Heart right ventricle (tissue), 16 donors: ENCODE measurements at regions not wholly inside any gene's neighbourhood (a gene's known extent, or its start where the extent isn't known, plus 50 kb on each side); places are given as distances from the start of the nearest gene placed in this dataset.
A peak's percentile ranks its signal among the peaks of the same experiment; 100 is the strongest.

ENCODE experiments used
- ATAC-seq, 8 donors: fragments of 200-7000 bp; cut with Tn5 transposase; one replicate each; pipeline ENCODE4 v1.9.1; 2020; ENCODE audit warnings: mild to moderate bottlenecking in 8 of 8, moderate library complexity in 8 of 8, moderate number of reproducible peaks in 1 of 8
- DNase-seq, 2 donors: peaks; one replicate each; pipeline ENCODE4 v3.0.0-alpha.2; 2020
- H3K27ac ChIP-seq, 10 donors: fragments of 200-600 bp; sonication (generic) in 2 of 10; one replicate each; pipeline versions ENCODE4 v1.5.0 to v1.8.0; 2020 to 2022; ENCODE audit warnings: mild to moderate bottlenecking in 3 of 10
- H3K27me3 ChIP-seq, 7 donors: fragments of 200-600 bp; one replicate each; pipeline ENCODE4 v1.8.0; 2021 to 2022; ENCODE audit warnings: mild to moderate bottlenecking in 2 of 7
- H3K36me3 ChIP-seq, 9 donors: fragments of 200-600 bp; sonication (generic) in 1 of 9; one replicate each; pipeline versions ENCODE4 v1.5.0 to v1.8.0; 2020 to 2022; ENCODE audit warnings: mild to moderate bottlenecking in 2 of 9
- H3K4me1 ChIP-seq, 9 donors: fragments of 200-600 bp; sonication (generic) in 1 of 9; one replicate each; pipeline versions ENCODE4 v1.5.0 to v1.8.0; 2020 to 2022; ENCODE audit warnings: mild to moderate bottlenecking in 4 of 9
- H3K4me3 ChIP-seq, 10 donors: fragments of 200-600 bp; sonication (generic) in 2 of 10; one replicate each; pipeline versions ENCODE4 v1.5.0 to v1.8.0; 2020 to 2022; ENCODE audit warnings: mild to moderate bottlenecking in 7 of 10, moderate library complexity in 2 of 10
- H3K9me3 ChIP-seq, 11 donors: fragments of 200-600 bp in 10 of 11; sonication (generic) in 2 of 11; one replicate each; pipeline versions ENCODE4 v1.5.0 to v1.8.0; 2013 to 2022; ENCODE audit warnings: mild to moderate bottlenecking in 2 of 11, control low read depth in 1 of 11, moderate library complexity in 1 of 11
- WGBS, 2 donors: extraction: QIAGEN DNeasy Blood & Tissue Kit; methylation state at CpG; one replicate each; pipeline ENCODE4 v1.1.7; 2013; ENCODE audit warnings: inconsistent platforms in 1 of 2; 5-methylcytosine and 5-hydroxymethylcytosine counted together
- intact Hi-C, 10 donors: fragments of 100-400 bp; cut with DNase I; formaldehyde crosslinking; loops; one replicate each; pipeline versions ENCODE4 v1.11.1 to v1.14.2; 2022
- TF ChIP-seq, protein P1 (sequence below), 9 donors: fragments of 200-600 bp; sonication (generic) in 2 of 9; IDR thresholded peaks; one replicate each; pipeline versions ENCODE4 v1.5.0 to v1.8.0; 2021 to 2022; ENCODE audit warnings: antibody characterized with exemption in 9 of 9, mild to moderate bottlenecking in 5 of 9, moderate library complexity in 1 of 9
- donor health status: Arrhythmogenic right ventricular cardiomyopathy.
- donor health status: ischemic (EF 13 %, LVEDD 7.1; RV severe dilation, severe dysfunction).
- donor health status: healthy with polysubstance abuse.
- donor health status: DM: no; HTN: yes; CAD: no.
- donor health status: DM: no; HTN: no; CAD: no.
- donor health status: ischemic (EF 25% LVEDD 6.9; RV normal size, moderate dysfunction).
- donor health status: ischemic (EF 25% LVEDD 5.7; RV mildly dilated, moderate dysfunction).
- donor health status: healthy.
- donor health status: DM: yes; HTN: yes; CAD: no.
- donor health status: Ischemic cardiomyopathy.
- donor health status: ischemic (EF 35%, LVEDD 5.7; RV mildly dilated, moderate dysfunction).
- donor health status: nonischemic (EF 11% LVEDD 7.7; RV severe dilation, severe dysfunction).
- donor health status: DM: yes; HTN: yes; CAD: no.
- donor health status: PGD.
- donor health status: ischemic (EF 29% LVEDD 5.4; RV normal size, mild dysfunction).
- donor health status: nonischemic (EF 23%, LVEDD 6.1; RV moderate dilation, normal function).

DNA sequence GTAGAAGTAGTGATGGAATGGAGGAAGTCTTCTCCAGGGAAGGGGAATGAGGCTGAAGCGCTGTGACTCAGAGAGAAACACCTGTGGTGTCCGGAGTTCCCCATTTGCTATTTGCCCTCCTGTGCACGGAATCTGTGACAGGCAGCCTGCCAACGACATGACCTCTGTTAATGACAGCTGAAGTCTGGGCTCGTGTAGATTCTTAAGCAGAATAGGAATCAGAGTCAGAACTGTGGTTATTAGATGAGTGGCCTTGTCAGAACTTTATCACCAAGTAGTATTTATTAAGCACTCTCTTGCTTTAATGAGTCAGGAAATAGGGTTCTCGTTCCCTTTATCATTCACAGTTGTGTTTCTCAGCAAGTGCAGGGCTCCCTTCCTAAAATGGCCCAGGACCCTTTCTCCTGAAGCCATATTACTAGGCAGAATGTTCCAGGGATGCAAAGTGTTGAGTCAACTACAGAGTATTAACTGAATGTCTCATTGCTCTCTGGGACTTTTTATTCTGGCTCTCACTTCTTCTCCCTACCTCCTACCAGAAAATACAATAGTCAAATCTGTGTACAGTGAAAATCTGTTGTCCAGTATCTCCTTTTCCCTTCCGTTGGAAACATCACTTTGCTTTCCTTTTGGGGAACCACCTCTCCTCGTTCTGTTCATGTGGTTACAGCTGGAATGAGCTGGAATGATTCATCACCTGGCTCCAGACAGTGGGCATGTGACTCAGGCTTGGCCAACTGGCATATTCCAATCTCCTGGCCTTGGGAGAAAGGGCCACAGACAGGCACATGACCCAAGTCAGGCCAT, 77.8 kb upstream of the MAX start:
- peaks cover 0 to 14% (median 10%) of the 10 kb centered on the region in 9 donors for H3K4me1 ChIP-seq
- TF ChIP-seq, protein P1, sequence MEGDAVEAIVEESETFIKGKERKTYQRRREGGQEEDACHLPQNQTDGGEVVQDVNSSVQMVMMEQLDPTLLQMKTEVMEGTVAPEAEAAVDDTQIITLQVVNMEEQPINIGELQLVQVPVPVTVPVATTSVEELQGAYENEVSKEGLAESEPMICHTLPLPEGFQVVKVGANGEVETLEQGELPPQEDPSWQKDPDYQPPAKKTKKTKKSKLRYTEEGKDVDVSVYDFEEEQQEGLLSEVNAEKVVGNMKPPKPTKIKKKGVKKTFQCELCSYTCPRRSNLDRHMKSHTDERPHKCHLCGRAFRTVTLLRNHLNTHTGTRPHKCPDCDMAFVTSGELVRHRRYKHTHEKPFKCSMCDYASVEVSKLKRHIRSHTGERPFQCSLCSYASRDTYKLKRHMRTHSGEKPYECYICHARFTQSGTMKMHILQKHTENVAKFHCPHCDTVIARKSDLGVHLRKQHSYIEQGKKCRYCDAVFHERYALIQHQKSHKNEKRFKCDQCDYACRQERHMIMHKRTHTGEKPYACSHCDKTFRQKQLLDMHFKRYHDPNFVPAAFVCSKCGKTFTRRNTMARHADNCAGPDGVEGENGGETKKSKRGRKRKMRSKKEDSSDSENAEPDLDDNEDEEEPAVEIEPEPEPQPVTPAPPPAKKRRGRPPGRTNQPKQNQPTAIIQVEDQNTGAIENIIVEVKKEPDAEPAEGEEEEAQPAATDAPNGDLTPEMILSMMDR (IDR thresholded peaks at IDR 0.05) = no peak
- ATAC-seq = peak; percentile 58 to 93 (median 82)
- DNase-seq = peak in 1 of 2 donors; percentile 32
- H3K27ac ChIP-seq = peak overlapping the region in 4 of 10 donors; percentile 2 to 46 (median 30)
- no peaks in the 10 kb centered on the region for H3K27me3 ChIP-seq
- no peaks in the 10 kb centered on the region for H3K36me3 ChIP-seq
- no peak overlapping the region for H3K4me3 ChIP-seq
- peaks cover 0 to 20% (median 6%) of the 10 kb centered on the region in 11 donors for H3K9me3 ChIP-seq
- WGBS, 2 donors = 23 to 33% methylated on average over 8 of the region's 8 CpGs
- intact Hi-C loops = no loop called here

DNA sequence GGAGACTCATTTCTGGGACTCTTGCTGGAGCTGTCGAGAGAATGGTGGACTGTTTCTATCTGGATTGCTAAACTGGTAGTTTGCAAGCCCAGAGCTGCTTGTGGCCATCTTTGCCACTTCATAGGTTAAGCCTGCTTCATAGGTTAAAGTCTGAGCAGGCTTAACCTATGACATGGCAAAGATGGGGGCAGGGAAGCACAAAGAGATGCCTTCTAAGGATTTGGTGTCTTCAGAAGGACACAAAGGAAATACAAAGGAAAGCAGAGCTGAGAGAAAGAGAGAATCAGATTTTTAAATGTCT, 78.4 kb upstream of the MAX start:
- H3K4me3 ChIP-seq = no peak overlapping the region
- no peaks in the 10 kb centered on the region for H3K27me3 ChIP-seq
- ATAC-seq (no peak), DNase-seq (no peak)
- H3K9me3 ChIP-seq = peaks cover 0 to 20% (median 6%) of the 10 kb centered on the region in 11 donors
- no peaks in the 10 kb centered on the region for H3K36me3 ChIP-seq
- 52 to 67% methylated on average over 1 of the region's 1 CpG for whole genome bisulfite sequencing, 2 donors
- intact Hi-C loops = no loop called here
- peak overlapping the region in 4 of 10 donors; percentile 2 to 46 (median 30) for H3K27ac ChIP-seq
- TF ChIP-seq, protein P1 (IDR thresholded peaks at IDR 0.05) = no peak
- H3K4me1 ChIP-seq = peaks cover 0 to 17% (median 10%) of the 10 kb centered on the region in 9 donors

DNA sequence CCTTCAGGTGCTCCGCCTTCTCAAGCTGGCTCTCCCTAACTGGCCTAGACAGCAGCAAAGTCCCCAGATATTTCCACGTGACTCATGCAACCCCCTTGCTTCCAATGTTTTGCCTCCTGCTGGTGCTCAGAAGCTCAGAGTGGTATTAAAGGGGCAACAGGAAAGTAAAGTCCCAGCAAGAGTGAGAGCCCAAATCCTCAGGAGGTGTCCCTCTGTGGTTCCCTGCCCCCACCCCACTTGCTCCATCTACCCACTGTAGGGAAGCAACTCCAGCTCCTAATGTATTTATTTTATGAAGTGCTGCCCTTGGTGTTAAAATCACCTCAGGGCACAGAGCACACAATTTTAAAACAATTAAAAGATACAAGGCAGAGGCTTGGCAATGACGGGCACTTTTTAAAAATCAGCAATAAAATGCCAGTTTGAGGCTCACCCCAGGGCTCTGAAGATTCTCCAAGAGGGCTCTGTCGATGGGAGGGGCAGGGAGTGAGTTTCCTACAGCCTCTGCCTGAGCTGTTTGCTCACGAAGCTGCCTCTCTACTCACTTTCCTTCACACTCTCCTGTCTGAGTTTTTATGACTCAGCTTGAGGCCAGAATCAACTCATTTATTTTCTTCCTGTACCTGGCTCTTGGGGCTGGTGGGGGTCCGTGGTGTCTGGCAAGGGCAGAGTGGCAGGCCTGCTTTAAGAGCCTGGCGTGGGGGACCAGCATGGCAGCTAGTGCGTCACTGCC, 81.9 kb upstream of the MAX start:
- DNase-seq (no peak), ATAC-seq (no peak)
- Histone ChIP-seq H3K27me3 (no peaks in the 10 kb centered on the region), H3K9me3 (peaks cover 0 to 20% (median 6%) of the 10 kb centered on the region in 11 donors), H3K4me1 (peaks cover 0 to 21% (median 10%) of the 10 kb centered on the region in 9 donors), H3K4me3 (no peak overlapping the region), H3K36me3 (no peaks in the 10 kb centered on the region), H3K27ac (no peak overlapping the region)
- intact Hi-C loops = no loop called here
- TF ChIP-seq, protein P1 (IDR thresholded peaks at IDR 0.05) = no peak
- WGBS, 2 donors = 70 to 75% methylated on average over 8 of the region's 8 CpGs

DNA sequence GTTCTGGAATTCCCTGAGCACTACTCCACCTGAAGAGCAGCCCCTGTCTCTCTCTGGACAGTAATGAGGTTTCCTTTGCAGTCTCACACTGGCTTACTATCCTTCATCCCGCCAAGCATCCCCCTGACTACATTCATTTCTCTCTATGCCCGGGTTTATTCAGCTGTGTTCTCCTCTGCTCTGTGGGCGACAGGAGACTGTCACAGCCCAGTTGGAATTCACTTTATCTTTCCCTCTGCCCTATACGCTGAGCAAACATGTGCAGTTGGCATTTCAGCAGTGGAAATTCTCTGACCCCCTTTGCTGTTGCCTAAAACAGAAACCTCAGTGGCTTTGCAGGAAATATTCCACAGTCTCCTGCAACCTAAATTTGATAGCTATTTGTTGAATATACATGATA, 83.5 kb upstream of the MAX start:
- peaks cover 0 to 8% (median 0%) of the 10 kb centered on the region in 9 donors for H3K4me1 ChIP-seq
- H3K27ac ChIP-seq = no peak overlapping the region
- H3K4me3 ChIP-seq = no peak overlapping the region
- peaks cover 0 to 20% (median 6%) of the 10 kb centered on the region in 11 donors for H3K9me3 ChIP-seq
- WGBS, 2 donors = 25 to 39% methylated on average over 4 of the region's 4 CpGs
- ATAC-seq (no peak), DNase-seq (no peak)
- TF ChIP-seq, protein P1 (IDR thresholded peaks at IDR 0.05) = no peak
- no peaks in the 10 kb centered on the region for H3K27me3 ChIP-seq
- intact Hi-C loops = no loop called here
- no peaks in the 10 kb centered on the region for H3K36me3 ChIP-seq
